ENCODE measurements at regions not wholly inside any gene's neighbourhood (a gene's known extent, or its start where the extent isn't known, plus 50 kb on each side); places are given as distances from the start of the nearest gene placed in this dataset.

- Mint-ChIP-seq H3K9me3 (ENCODE audit: unreplicated experiment) (no peaks in the 10 kb centered on the region), H3K36me3 (ENCODE audit: unreplicated experiment) (no peaks in the 10 kb centered on the region), H3K4me1 (ENCODE audit: low read depth, unreplicated experiment) (no peaks in the 10 kb centered on the region), H3K27me3 (ENCODE audit: unreplicated experiment) (no peaks in the 10 kb centered on the region), H3K27ac (ENCODE audit: unreplicated experiment) (no peak overlapping the region), H3K4me3 (ENCODE audit: unreplicated experiment) (no peak overlapping the region)
- no peak for TF ChIP-seq CTCF (IDR thresholded peaks at IDR 0.05; ENCODE audit: partially characterized antibody, unreplicated experiment)
- no peak for DNase-seq
These were observed 1263.9 kb downstream of the FSCB start for GRCh38 chr14:43243168-43243567.

- H3K27me3 Mint-ChIP-seq (ENCODE audit: unreplicated experiment), result no peaks in the 10 kb centered on the region
- H3K4me1 Mint-ChIP-seq (ENCODE audit: low read depth, unreplicated experiment), result no peaks in the 10 kb centered on the region
- no peaks in the 10 kb centered on the region for H3K36me3 Mint-ChIP-seq (ENCODE audit: unreplicated experiment)
- DNase-seq, result no peak
- peaks cover 3% of the 10 kb centered on the region for H3K9me3 Mint-ChIP-seq (ENCODE audit: unreplicated experiment)
- no peak overlapping the region for H3K4me3 Mint-ChIP-seq (ENCODE audit: unreplicated experiment)
- TF ChIP-seq CTCF (IDR thresholded peaks at IDR 0.05; ENCODE audit: partially characterized antibody, unreplicated experiment), result no peak
- no peak overlapping the region for H3K27ac Mint-ChIP-seq (ENCODE audit: unreplicated experiment)
These were observed 1274.8 kb downstream of the FSCB start for GRCh38 chr14:43232261-43232660.

GRCh38 chr14:43215524-43215923 lies 1291.6 kb downstream of the FSCB start:
- Mint-ChIP-seq H3K4me3 (ENCODE audit: unreplicated experiment) (no peak overlapping the region), H3K27me3 (ENCODE audit: unreplicated experiment) (no peaks in the 10 kb centered on the region), H3K9me3 (ENCODE audit: unreplicated experiment) (no peaks in the 10 kb centered on the region), H3K27ac (ENCODE audit: unreplicated experiment) (no peak overlapping the region), H3K4me1 (ENCODE audit: low read depth, unreplicated experiment) (no peaks in the 10 kb centered on the region), H3K36me3 (ENCODE audit: unreplicated experiment) (peaks cover 8% of the 10 kb centered on the region)
- no peak for TF ChIP-seq CTCF (IDR thresholded peaks at IDR 0.05; ENCODE audit: partially characterized antibody, unreplicated experiment)
- no peak for DNase-seq

GRCh38 chr14:43207189-43207588 lies 1299.9 kb downstream of the FSCB start:
- no peak for DNase-seq
- Mint-ChIP-seq H3K4me3 (ENCODE audit: unreplicated experiment) (no peak overlapping the region), H3K27me3 (ENCODE audit: unreplicated experiment) (no peaks in the 10 kb centered on the region), H3K4me1 (ENCODE audit: low read depth, unreplicated experiment) (no peaks in the 10 kb centered on the region), H3K36me3 (ENCODE audit: unreplicated experiment) (no peaks in the 10 kb centered on the region), H3K27ac (ENCODE audit: unreplicated experiment) (no peak overlapping the region), H3K9me3 (ENCODE audit: unreplicated experiment) (peaks cover 1% of the 10 kb centered on the region)
- TF ChIP-seq CTCF (IDR thresholded peaks at IDR 0.05; ENCODE audit: partially characterized antibody, unreplicated experiment), result no peak

- peaks cover 1% of the 10 kb centered on the region for H3K4me1 Mint-ChIP-seq (ENCODE audit: low read depth, unreplicated experiment)
- no peak overlapping the region for H3K27ac Mint-ChIP-seq (ENCODE audit: unreplicated experiment)
- no peak overlapping the region for H3K4me3 Mint-ChIP-seq (ENCODE audit: unreplicated experiment)
- H3K36me3 Mint-ChIP-seq (ENCODE audit: unreplicated experiment), result no peaks in the 10 kb centered on the region
- no peak for DNase-seq
- H3K27me3 Mint-ChIP-seq (ENCODE audit: unreplicated experiment), result no peaks in the 10 kb centered on the region
- TF ChIP-seq CTCF (IDR thresholded peaks at IDR 0.05; ENCODE audit: partially characterized antibody, unreplicated experiment), result no peak
- peaks cover 1% of the 10 kb centered on the region for H3K9me3 Mint-ChIP-seq (ENCODE audit: unreplicated experiment)
These were observed 1302.3 kb downstream of the FSCB start for GRCh38 chr14:43204816-43205215.
